Activated T-helper 17 cell treated with anti-CD3 and anti-CD28 coated beads, Interleukin-2, amount 50 U/mL, for 72 hours (primary cell): ENCODE measurements at regions not wholly inside any gene's neighbourhood (a gene's known extent, or its start where the extent isn't known, plus 50 kb on each side); places are given as distances from the start of the nearest gene placed in this dataset.
"Not testable (repeated sequence)": the region's sequence is repeated elsewhere in the genome, so short reads cannot be mapped to it uniquely, and the experiment has no call there.

Experiments used
- ATAC-seq: fragments of 150-1000 bp; cut with Tn5 transposase; replicated peaks from 2 replicates; pipeline ENCODE4 v1.10.0; 2021; ENCODE audit warnings: mild to moderate bottlenecking, moderate library complexity
- H3K27ac Mint-ChIP-seq: one replicate; pipeline ENCODE4 v1.8.0; 2022; ENCODE audit warnings: mixed read lengths
- H3K27me3 Mint-ChIP-seq: one replicate; pipeline ENCODE4 v1.8.0; 2022; ENCODE audit warnings: mixed read lengths
- H3K36me3 Mint-ChIP-seq: one replicate; pipeline ENCODE4 v1.8.0; 2022; ENCODE audit warnings: low read depth, mild to moderate bottlenecking, mixed read lengths
- H3K4me1 Mint-ChIP-seq: one replicate; pipeline ENCODE4 v1.8.0; 2022; ENCODE audit warnings: mixed read lengths
- H3K4me3 Mint-ChIP-seq: one replicate; pipeline ENCODE4 v1.8.0; 2022; ENCODE audit warnings: mild to moderate bottlenecking, mixed read lengths
- H3K9me3 Mint-ChIP-seq: one replicate; pipeline ENCODE4 v1.8.0; 2022; ENCODE audit warnings: mixed read lengths

- H3K27me3 Mint-ChIP-seq: peaks cover 13% of the 10 kb centered on the region
- no peaks in the 10 kb centered on the region for H3K4me1 Mint-ChIP-seq
- H3K27ac Mint-ChIP-seq: no peak overlapping the region
- H3K4me3 Mint-ChIP-seq: no peak overlapping the region
- no peak for ATAC-seq
- no peaks in the 10 kb centered on the region for H3K36me3 Mint-ChIP-seq
- no peaks in the 10 kb centered on the region for H3K9me3 Mint-ChIP-seq
Observed at GRCh38 chr16:16763449-16763848, 384.5 kb downstream of the NPIPA7 start.

- H3K36me3 Mint-ChIP-seq, H3K27ac Mint-ChIP-seq, H3K4me3 Mint-ChIP-seq, H3K4me1 Mint-ChIP-seq, H3K9me3 Mint-ChIP-seq, ATAC-seq: not testable (repeated sequence)
- H3K27me3 Mint-ChIP-seq: peaks cover 17% of the 10 kb centered on the region
Observed at GRCh38 chr16:16770717-16771116, 391.8 kb downstream of the NPIPA7 start.

- no peaks in the 10 kb centered on the region for H3K36me3 Mint-ChIP-seq
- H3K27me3 Mint-ChIP-seq: peaks cover 11% of the 10 kb centered on the region
- H3K4me1 Mint-ChIP-seq: no peaks in the 10 kb centered on the region
- no peak for ATAC-seq
- no peak overlapping the region for H3K4me3 Mint-ChIP-seq
- H3K9me3 Mint-ChIP-seq: no peaks in the 10 kb centered on the region
- H3K27ac Mint-ChIP-seq: no peak overlapping the region
Observed at GRCh38 chr16:16774389-16774788, 395.4 kb downstream of the NPIPA7 start.

- Mint-ChIP-seq H3K27me3 (peaks cover 20% of the 10 kb centered on the region), H3K27ac (no peak overlapping the region), H3K4me3 (no peak overlapping the region), H3K36me3 (no peaks in the 10 kb centered on the region), H3K4me1 (no peaks in the 10 kb centered on the region), H3K9me3 (no peaks in the 10 kb centered on the region)
- ATAC-seq: no peak
Observed at GRCh38 chr16:16778332-16778731, 399.4 kb downstream of the NPIPA7 start.

- Mint-ChIP-seq H3K4me1 (no peaks in the 10 kb centered on the region), H3K36me3 (no peaks in the 10 kb centered on the region), H3K27ac (no peak overlapping the region), H3K27me3 (peaks cover 20% of the 10 kb centered on the region), H3K4me3 (no peak overlapping the region), H3K9me3 (no peaks in the 10 kb centered on the region)
- no peak for ATAC-seq
Observed at GRCh38 chr16:16780588-16780987, 401.6 kb downstream of the NPIPA7 start.

- Mint-ChIP-seq H3K36me3 (no peaks in the 10 kb centered on the region), H3K27me3 (peaks cover 20% of the 10 kb centered on the region), H3K27ac (no peak overlapping the region), H3K4me3 (no peak overlapping the region), H3K4me1 (no peaks in the 10 kb centered on the region), H3K9me3 (no peaks in the 10 kb centered on the region)
- ATAC-seq: no peak
Observed at GRCh38 chr16:16782153-16782552, 403.2 kb downstream of the NPIPA7 start.

- no peaks in the 10 kb centered on the region for H3K9me3 Mint-ChIP-seq
- H3K36me3 Mint-ChIP-seq: no peaks in the 10 kb centered on the region
- H3K4me3 Mint-ChIP-seq: no peak overlapping the region
- no peak for ATAC-seq
- peaks cover 10% of the 10 kb centered on the region for H3K27me3 Mint-ChIP-seq
- no peak overlapping the region for H3K27ac Mint-ChIP-seq
- H3K4me1 Mint-ChIP-seq: no peaks in the 10 kb centered on the region
Observed at GRCh38 chr16:16788004-16788403, 409.1 kb downstream of the NPIPA7 start.

- ATAC-seq: no peak
- H3K4me3 Mint-ChIP-seq: no peak overlapping the region
- H3K9me3 Mint-ChIP-seq: no peaks in the 10 kb centered on the region
- no peak overlapping the region for H3K27ac Mint-ChIP-seq
- no peaks in the 10 kb centered on the region for H3K4me1 Mint-ChIP-seq
- peaks cover 12% of the 10 kb centered on the region for H3K27me3 Mint-ChIP-seq
- no peaks in the 10 kb centered on the region for H3K36me3 Mint-ChIP-seq
Observed at GRCh38 chr16:16790597-16790996, 411.7 kb downstream of the NPIPA7 start.

- no peak overlapping the region for H3K27ac Mint-ChIP-seq
- peaks cover 12% of the 10 kb centered on the region for H3K27me3 Mint-ChIP-seq
- ATAC-seq: no peak
- no peaks in the 10 kb centered on the region for H3K9me3 Mint-ChIP-seq
- H3K4me1 Mint-ChIP-seq: no peaks in the 10 kb centered on the region
- no peak overlapping the region for H3K4me3 Mint-ChIP-seq
- H3K36me3 Mint-ChIP-seq: no peaks in the 10 kb centered on the region
Observed at GRCh38 chr16:16791051-16791450, 412.1 kb downstream of the NPIPA7 start.

- Mint-ChIP-seq H3K4me3 (no peak overlapping the region), H3K27ac (no peak overlapping the region), H3K27me3 (peaks cover 19% of the 10 kb centered on the region), H3K36me3 (no peaks in the 10 kb centered on the region), H3K4me1 (no peaks in the 10 kb centered on the region), H3K9me3 (no peaks in the 10 kb centered on the region)
- no peak for ATAC-seq
Observed at GRCh38 chr16:16797239-16797638, 418.3 kb downstream of the NPIPA7 start.

- H3K36me3 Mint-ChIP-seq: no peaks in the 10 kb centered on the region
- H3K4me1 Mint-ChIP-seq: no peaks in the 10 kb centered on the region
- H3K9me3 Mint-ChIP-seq: no peaks in the 10 kb centered on the region
- no peak for ATAC-seq
- H3K4me3 Mint-ChIP-seq: no peak overlapping the region
- H3K27ac Mint-ChIP-seq: no peak overlapping the region
- peaks cover 21% of the 10 kb centered on the region for H3K27me3 Mint-ChIP-seq
Observed at GRCh38 chr16:16798504-16798903, 419.6 kb downstream of the NPIPA7 start.

GRCh38 chr16:16805809-16806208, 426.9 kb downstream of the NPIPA7 start:
- no peak overlapping the region for H3K4me3 Mint-ChIP-seq
- H3K27me3 Mint-ChIP-seq: peaks cover 33% of the 10 kb centered on the region
- no peaks in the 10 kb centered on the region for H3K4me1 Mint-ChIP-seq
- H3K36me3 Mint-ChIP-seq: no peaks in the 10 kb centered on the region
- no peak overlapping the region for H3K27ac Mint-ChIP-seq
- H3K9me3 Mint-ChIP-seq: no peaks in the 10 kb centered on the region
- no peak for ATAC-seq

- Mint-ChIP-seq H3K36me3 (no peaks in the 10 kb centered on the region), H3K9me3 (peaks cover 11% of the 10 kb centered on the region), H3K27me3 (peaks cover 10% of the 10 kb centered on the region), H3K4me3 (no peak overlapping the region), H3K27ac (no peak overlapping the region), H3K4me1 (no peaks in the 10 kb centered on the region)
- no peak for ATAC-seq
Observed at GRCh38 chr16:16815641-16816040, 436.7 kb downstream of the NPIPA7 start.

- no peaks in the 10 kb centered on the region for H3K36me3 Mint-ChIP-seq
- H3K4me1 Mint-ChIP-seq: no peaks in the 10 kb centered on the region
- no peak overlapping the region for H3K27ac Mint-ChIP-seq
- peaks cover 16% of the 10 kb centered on the region for H3K9me3 Mint-ChIP-seq
- no peak overlapping the region for H3K4me3 Mint-ChIP-seq
- H3K27me3 Mint-ChIP-seq: peaks cover 3% of the 10 kb centered on the region
- no peak for ATAC-seq
Observed at GRCh38 chr16:16817196-16817595, 438.3 kb downstream of the NPIPA7 start.

- no peak overlapping the region for H3K4me3 Mint-ChIP-seq
- no peaks in the 10 kb centered on the region for H3K36me3 Mint-ChIP-seq
- no peaks in the 10 kb centered on the region for H3K4me1 Mint-ChIP-seq
- H3K9me3 Mint-ChIP-seq: peaks cover 16% of the 10 kb centered on the region
- H3K27ac Mint-ChIP-seq: no peak overlapping the region
- ATAC-seq: no peak
- peaks cover 4% of the 10 kb centered on the region for H3K27me3 Mint-ChIP-seq
Observed at GRCh38 chr16:16821261-16821660, 442.3 kb downstream of the NPIPA7 start.

- Mint-ChIP-seq H3K9me3 (no peaks in the 10 kb centered on the region), H3K27ac (no peak overlapping the region), H3K4me3 (no peak overlapping the region), H3K36me3 (no peaks in the 10 kb centered on the region), H3K27me3 (peaks cover 42% of the 10 kb centered on the region), H3K4me1 (no peaks in the 10 kb centered on the region)
- ATAC-seq: peak; percentile 51
Observed at GRCh38 chr16:16828913-16829398, 450.0 kb downstream of the NPIPA7 start.
